ENCODE measurements at regions not wholly inside any gene's neighbourhood (a gene's known extent, or its start where the extent isn't known, plus 50 kb on each side); places are given as distances from the start of the nearest gene placed in this dataset.

GRCh38 chr5:92795633-92796032, 785.4 kb downstream of the NR2F1-AS1 start:
- TF ChIP-seq CTCF (IDR thresholded peaks at IDR 0.05) (no peak), EP300 (IDR thresholded peaks at IDR 0.05) (no peak), POLR2A (IDR thresholded peaks at IDR 0.05) (no peak)
